ENCODE measurements at regions not wholly inside any gene's neighbourhood (a gene's known extent, or its start where the extent isn't known, plus 50 kb on each side); places are given as distances from the start of the nearest gene placed in this dataset.

DNA sequence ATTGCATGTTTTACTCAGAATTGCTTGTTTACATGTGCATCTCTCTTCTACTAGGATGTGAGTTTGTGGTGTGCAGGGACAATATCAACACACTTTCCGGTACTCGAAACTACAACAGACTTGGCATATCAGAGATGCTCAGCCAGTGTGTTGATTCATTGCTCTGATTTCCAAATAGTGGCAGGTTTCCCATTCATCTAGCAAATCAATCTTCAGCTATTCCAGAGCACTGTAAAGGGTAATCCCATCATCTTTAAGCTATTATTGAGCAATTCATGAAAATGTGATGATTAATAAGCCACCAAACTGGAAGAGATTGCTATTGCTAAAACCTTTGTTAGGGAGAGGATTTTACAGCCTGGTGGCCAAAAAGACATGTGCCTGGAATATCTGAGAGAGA lies 574.2 kb upstream of the CPEB2 start:
- Histone ChIP-seq H3K36me3 (ENCODE audit: control insufficient read depth, insufficient read depth, low read length) (no peaks in the 10 kb centered on the region), H3K4me1 (ENCODE audit: control insufficient read depth, insufficient read depth, low read length) (no peaks in the 10 kb centered on the region), H3K9ac (ENCODE audit: low read length) (no peak overlapping the region), H3K27me3 (ENCODE audit: control insufficient read depth, insufficient read depth, low read length) (no peaks in the 10 kb centered on the region), H3K27ac (ENCODE audit: low read depth, low read length) (no peak overlapping the region), H3K4me3 (ENCODE audit: low read length) (no peak overlapping the region)

DNA sequence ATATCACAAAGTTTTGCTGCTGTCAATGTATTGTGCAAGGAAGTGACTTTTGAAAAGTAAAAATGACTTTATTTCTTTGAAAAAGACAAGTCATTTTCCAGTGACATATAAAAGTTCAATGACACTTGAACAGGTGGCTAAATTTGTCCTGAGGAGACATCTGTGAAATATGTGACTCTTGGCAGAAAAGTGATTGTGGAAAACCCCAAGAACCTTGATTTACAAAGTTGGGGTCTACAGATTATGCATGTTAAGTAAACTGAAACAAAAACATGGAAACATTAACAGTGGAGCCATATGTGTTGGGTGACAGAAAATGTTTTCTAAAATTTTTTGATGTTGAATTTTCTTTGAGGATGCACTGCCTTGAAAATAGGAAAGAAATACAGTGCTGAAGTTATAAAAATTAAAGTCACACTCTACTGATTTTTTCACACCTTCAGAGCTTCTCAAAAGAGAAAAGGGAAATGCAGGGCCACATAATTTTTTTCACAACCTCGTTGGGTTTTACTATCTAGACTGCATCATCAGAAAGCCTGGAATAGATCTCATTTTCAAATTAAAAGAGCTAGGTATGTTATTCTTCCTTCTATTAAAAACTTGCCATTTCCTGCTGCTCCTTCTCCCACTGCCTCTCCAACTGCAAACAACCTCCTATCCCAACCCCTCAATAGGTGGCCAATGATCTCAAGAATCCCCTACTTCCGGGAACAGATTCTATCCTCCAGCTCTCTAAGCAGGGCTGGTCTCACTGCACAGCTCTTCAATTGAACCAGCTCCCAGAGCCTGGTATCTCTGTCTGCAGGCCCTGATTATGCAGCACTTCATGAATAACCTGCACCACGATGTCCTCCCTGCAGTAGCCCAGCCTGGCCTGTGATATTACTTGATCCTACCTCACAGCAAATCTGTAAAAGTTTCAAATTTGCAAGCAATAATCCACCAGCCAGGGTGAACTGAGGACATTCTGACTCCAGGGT lies 570.8 kb upstream of the CPEB2 start:
- H3K36me3 ChIP-seq (ENCODE audit: control insufficient read depth, insufficient read depth, low read length): no peaks in the 10 kb centered on the region
- no peak overlapping the region for H3K4me3 ChIP-seq (ENCODE audit: low read length)
- no peaks in the 10 kb centered on the region for H3K4me1 ChIP-seq (ENCODE audit: control insufficient read depth, insufficient read depth, low read length)
- no peak overlapping the region for H3K27ac ChIP-seq (ENCODE audit: low read depth, low read length)
- no peaks in the 10 kb centered on the region for H3K27me3 ChIP-seq (ENCODE audit: control insufficient read depth, insufficient read depth, low read length)
- H3K9ac ChIP-seq (ENCODE audit: low read length): no peak overlapping the region

DNA sequence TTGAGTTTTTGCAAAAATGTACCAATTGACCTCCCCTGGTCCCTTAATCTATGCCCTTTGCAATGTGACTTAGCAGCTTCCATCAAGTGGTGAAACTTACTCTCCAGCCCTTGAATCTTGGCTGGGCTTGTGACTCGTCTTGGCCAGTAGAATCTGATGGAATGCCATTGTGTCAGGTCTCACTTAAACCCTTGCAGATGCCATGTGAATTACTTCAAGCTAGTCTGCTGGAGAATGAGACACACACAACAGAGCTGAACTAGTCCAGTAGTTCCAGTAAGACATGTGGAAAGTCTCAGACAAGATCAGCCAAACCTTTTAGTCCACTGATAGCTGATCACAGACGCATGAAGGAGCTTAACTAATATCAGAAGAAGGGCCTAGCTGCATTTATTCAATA lies 567.8 kb upstream of the CPEB2 start:
- Histone ChIP-seq H3K4me1 (ENCODE audit: control insufficient read depth, insufficient read depth, low read length) (no peaks in the 10 kb centered on the region), H3K27me3 (ENCODE audit: control insufficient read depth, insufficient read depth, low read length) (no peaks in the 10 kb centered on the region), H3K9ac (ENCODE audit: low read length) (no peak overlapping the region), H3K4me3 (ENCODE audit: low read length) (no peak overlapping the region), H3K36me3 (ENCODE audit: control insufficient read depth, insufficient read depth, low read length) (no peaks in the 10 kb centered on the region), H3K27ac (ENCODE audit: low read depth, low read length) (no peak overlapping the region)

DNA sequence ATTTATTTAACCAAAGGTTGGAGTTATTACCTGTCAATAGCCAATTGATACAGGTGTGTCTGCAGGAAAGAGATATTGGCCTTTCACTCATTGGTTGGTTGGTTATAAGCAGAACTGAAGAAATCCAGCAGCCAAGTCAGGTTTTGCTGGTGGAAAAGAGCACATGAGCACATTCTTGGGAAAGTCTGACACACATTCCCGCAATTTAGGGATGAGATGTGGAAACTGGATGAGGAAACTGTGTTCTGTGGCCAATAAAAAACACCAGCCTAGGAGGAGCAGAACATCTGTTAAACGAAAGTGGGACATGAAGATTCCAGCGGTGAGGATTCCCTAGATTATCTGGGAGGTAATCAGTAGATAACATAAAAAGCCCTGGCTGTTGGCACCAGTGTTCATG lies 567.4 kb upstream of the CPEB2 start:
- no peaks in the 10 kb centered on the region for H3K27me3 ChIP-seq (ENCODE audit: control insufficient read depth, insufficient read depth, low read length)
- no peak overlapping the region for H3K27ac ChIP-seq (ENCODE audit: low read depth, low read length)
- no peaks in the 10 kb centered on the region for H3K36me3 ChIP-seq (ENCODE audit: control insufficient read depth, insufficient read depth, low read length)
- H3K4me1 ChIP-seq (ENCODE audit: control insufficient read depth, insufficient read depth, low read length): no peaks in the 10 kb centered on the region
- no peak overlapping the region for H3K4me3 ChIP-seq (ENCODE audit: low read length)
- no peak overlapping the region for H3K9ac ChIP-seq (ENCODE audit: low read length)

DNA sequence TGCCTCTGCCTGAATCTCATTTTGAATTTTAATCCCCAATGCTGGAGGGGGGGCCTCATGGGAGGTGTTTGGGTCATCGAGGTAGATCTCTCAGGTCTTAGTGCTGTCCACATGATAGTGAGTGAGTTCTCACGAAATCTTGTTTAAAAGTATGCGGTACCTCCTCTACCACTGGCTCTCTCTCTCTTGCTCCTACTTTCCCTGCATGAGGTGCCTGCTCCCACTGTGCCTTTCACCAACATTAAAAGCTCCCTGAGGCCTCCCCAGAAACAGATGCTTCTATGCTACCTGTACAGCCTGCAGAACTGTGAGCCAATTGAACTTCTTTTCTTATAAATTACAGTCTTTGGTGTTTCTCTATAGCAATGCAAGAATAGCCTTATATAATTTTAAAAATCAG lies 560.7 kb upstream of the CPEB2 start:
- Histone ChIP-seq H3K4me1 (ENCODE audit: control insufficient read depth, insufficient read depth, low read length) (peaks cover 2% of the 10 kb centered on the region), H3K27ac (ENCODE audit: low read depth, low read length) (no peak overlapping the region), H3K4me3 (ENCODE audit: low read length) (no peak overlapping the region), H3K27me3 (ENCODE audit: control insufficient read depth, insufficient read depth, low read length) (no peaks in the 10 kb centered on the region), H3K36me3 (ENCODE audit: control insufficient read depth, insufficient read depth, low read length) (no peaks in the 10 kb centered on the region), H3K9ac (ENCODE audit: low read length) (no peak overlapping the region)

DNA sequence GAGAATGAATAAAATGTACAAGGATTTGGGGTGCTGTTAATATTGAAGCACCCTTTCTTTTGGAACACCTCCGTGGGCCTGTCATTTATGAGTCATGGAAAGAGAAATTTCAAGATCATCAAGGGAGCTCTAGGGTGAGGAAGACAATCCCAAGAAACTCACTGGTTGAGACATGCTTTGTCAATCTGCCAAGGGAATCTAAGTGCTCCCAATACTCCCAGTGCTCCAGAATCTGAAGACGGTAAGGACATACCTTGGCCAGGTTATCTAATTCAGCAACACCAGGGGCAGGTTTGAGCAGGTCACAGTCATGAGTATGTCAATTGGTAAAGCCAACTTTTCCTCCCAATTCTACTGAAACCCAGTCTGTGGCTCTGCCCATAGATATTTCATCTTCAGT lies 556.4 kb upstream of the CPEB2 start:
- H3K4me1 ChIP-seq (ENCODE audit: control insufficient read depth, insufficient read depth, low read length): peaks cover 5% of the 10 kb centered on the region
- no peak overlapping the region for H3K4me3 ChIP-seq (ENCODE audit: low read length)
- H3K9ac ChIP-seq (ENCODE audit: low read length): no peak overlapping the region
- H3K27ac ChIP-seq (ENCODE audit: low read depth, low read length): no peak overlapping the region
- no peaks in the 10 kb centered on the region for H3K36me3 ChIP-seq (ENCODE audit: control insufficient read depth, insufficient read depth, low read length)
- H3K27me3 ChIP-seq (ENCODE audit: control insufficient read depth, insufficient read depth, low read length): no peaks in the 10 kb centered on the region

DNA sequence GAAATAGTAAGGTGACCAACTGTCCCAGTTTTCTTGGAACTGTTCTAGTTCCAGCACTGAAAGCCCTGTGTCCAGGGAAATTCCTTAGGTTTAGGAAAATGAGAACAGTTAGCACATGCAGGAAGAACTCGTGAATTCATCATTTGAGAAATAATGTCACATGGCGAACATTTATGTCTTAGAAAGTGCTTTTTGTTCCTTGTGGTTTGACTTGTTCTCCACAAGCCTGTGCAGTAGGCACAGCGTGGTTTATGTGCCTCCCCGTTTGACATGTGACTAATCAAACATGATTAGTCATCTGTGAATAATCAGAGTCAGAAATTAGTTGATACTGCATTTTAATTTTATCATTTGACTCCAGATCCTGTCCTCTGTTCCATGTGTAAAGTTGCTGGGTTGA lies 556.0 kb upstream of the CPEB2 start:
- Histone ChIP-seq H3K36me3 (ENCODE audit: control insufficient read depth, insufficient read depth, low read length) (no peaks in the 10 kb centered on the region), H3K27me3 (ENCODE audit: control insufficient read depth, insufficient read depth, low read length) (no peaks in the 10 kb centered on the region), H3K27ac (ENCODE audit: low read depth, low read length) (no peak overlapping the region), H3K4me3 (ENCODE audit: low read length) (no peak overlapping the region), H3K9ac (ENCODE audit: low read length) (no peak overlapping the region), H3K4me1 (ENCODE audit: control insufficient read depth, insufficient read depth, low read length) (peaks cover 5% of the 10 kb centered on the region)

DNA sequence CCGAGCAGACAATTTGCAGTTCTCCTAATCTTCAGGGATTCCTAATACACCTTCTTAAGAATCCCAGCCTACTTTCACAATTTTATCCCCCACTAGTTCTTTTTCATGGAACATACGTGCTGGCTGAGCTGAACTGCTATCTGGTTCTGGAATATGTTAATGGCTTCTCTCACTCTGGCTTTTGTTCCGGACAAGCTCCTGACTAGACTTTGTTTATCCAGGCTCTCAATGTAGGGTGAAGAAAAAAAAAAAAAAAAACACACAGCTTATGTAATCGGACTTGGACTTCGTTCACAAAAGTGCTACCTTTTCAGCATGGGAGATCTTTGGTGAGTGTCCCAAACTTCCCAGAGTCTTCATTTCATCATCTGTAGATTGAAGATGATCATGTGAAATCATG lies 555.4 kb upstream of the CPEB2 start:
- Histone ChIP-seq H3K4me1 (ENCODE audit: control insufficient read depth, insufficient read depth, low read length) (peaks cover 5% of the 10 kb centered on the region), H3K36me3 (ENCODE audit: control insufficient read depth, insufficient read depth, low read length) (no peaks in the 10 kb centered on the region), H3K9ac (ENCODE audit: low read length) (no peak overlapping the region), H3K27me3 (ENCODE audit: control insufficient read depth, insufficient read depth, low read length) (no peaks in the 10 kb centered on the region), H3K27ac (ENCODE audit: low read depth, low read length) (no peak overlapping the region), H3K4me3 (ENCODE audit: low read length) (no peak overlapping the region)

DNA sequence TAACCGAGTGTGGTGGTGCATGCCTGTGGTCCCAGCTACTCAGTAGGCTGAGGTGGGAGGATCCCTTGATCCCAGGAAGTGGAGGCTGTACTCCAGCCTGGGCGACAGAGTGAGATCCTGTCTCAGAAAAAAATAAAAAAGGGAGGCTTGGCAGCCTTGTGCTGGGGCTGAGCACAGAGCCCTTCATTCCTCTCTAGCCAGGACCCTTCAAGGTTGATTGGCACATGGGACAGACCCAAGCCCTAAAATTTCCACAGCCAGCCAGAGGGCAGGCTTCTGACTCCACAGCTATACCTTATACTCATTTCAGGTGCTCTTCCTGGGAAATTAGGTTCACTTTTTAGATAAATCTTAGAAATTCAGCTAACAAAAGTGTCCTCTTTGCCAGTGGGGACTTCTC lies 553.0 kb upstream of the CPEB2 start:
- H3K4me3 ChIP-seq (ENCODE audit: low read length): no peak overlapping the region
- no peaks in the 10 kb centered on the region for H3K27me3 ChIP-seq (ENCODE audit: control insufficient read depth, insufficient read depth, low read length)
- H3K36me3 ChIP-seq (ENCODE audit: control insufficient read depth, insufficient read depth, low read length): no peaks in the 10 kb centered on the region
- H3K27ac ChIP-seq (ENCODE audit: low read depth, low read length): no peak overlapping the region
- no peak overlapping the region for H3K9ac ChIP-seq (ENCODE audit: low read length)
- peaks cover 5% of the 10 kb centered on the region for H3K4me1 ChIP-seq (ENCODE audit: control insufficient read depth, insufficient read depth, low read length)

DNA sequence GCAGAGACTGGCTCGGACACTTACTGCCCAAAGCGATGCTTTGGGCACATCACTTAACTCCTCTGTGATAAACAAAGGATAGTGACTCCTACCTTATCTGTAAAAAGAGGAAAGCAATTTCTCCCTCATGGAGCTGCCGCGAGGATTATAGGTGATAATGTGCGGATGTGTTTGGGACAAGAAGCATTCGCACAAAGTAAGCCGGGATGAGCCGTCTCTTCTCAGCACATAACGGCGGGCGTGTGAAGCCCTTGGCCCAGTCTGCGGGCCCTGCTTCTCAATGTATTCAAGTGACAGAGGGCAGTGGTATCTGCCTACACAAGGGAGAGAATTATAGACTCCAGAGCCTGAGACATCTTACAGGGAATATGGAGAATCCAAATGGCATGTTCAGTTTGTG lies 550.3 kb upstream of the CPEB2 start:
- H3K4me3 ChIP-seq (ENCODE audit: low read length): no peak overlapping the region
- no peak overlapping the region for H3K27ac ChIP-seq (ENCODE audit: low read depth, low read length)
- no peak overlapping the region for H3K9ac ChIP-seq (ENCODE audit: low read length)
- no peaks in the 10 kb centered on the region for H3K4me1 ChIP-seq (ENCODE audit: control insufficient read depth, insufficient read depth, low read length)
- H3K27me3 ChIP-seq (ENCODE audit: control insufficient read depth, insufficient read depth, low read length): no peaks in the 10 kb centered on the region
- no peaks in the 10 kb centered on the region for H3K36me3 ChIP-seq (ENCODE audit: control insufficient read depth, insufficient read depth, low read length)

DNA sequence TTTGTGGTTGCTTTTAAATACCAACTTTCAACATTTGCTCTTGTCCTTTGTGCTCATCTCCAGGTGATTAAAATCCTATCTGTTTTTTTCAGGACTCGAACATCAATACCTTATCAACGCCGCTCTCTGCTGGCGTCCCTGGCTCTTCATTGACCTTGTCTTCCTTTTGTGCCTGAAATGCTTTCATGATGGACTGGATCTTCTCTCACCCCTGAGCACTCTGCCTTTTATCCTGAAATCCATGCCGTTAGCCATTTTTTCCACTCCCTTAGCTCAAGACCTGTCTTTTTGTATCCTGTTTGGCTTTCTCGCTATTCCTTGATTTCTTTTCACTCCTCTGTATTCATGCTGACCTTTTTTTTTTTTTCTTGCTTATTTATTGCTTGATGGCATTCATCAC lies 549.5 kb upstream of the CPEB2 start:
- H3K27ac ChIP-seq (ENCODE audit: low read depth, low read length): no peak overlapping the region
- no peaks in the 10 kb centered on the region for H3K27me3 ChIP-seq (ENCODE audit: control insufficient read depth, insufficient read depth, low read length)
- no peak overlapping the region for H3K9ac ChIP-seq (ENCODE audit: low read length)
- no peaks in the 10 kb centered on the region for H3K36me3 ChIP-seq (ENCODE audit: control insufficient read depth, insufficient read depth, low read length)
- no peak overlapping the region for H3K4me3 ChIP-seq (ENCODE audit: low read length)
- no peaks in the 10 kb centered on the region for H3K4me1 ChIP-seq (ENCODE audit: control insufficient read depth, insufficient read depth, low read length)

DNA sequence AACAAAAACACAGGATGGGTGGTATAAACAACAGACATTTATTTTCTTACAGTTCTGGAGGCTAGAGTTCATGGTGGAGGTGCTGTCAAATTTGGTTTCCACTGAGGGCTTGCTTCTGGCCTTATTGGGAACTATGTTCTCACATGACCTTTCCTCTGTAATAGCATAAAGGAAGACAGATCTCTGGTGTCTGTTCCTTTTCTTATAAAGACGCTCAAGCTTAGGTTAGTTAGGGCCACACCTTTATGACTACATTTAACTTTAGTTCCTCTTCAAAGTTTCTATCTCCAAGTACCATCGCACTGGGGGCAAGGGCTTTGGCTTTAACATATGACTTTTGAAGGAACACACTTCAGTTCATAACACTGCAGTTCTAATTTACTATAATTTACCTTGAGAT lies 543.8 kb upstream of the CPEB2 start:
- Histone ChIP-seq H3K27ac (ENCODE audit: low read depth, low read length) (no peak overlapping the region), H3K36me3 (ENCODE audit: control insufficient read depth, insufficient read depth, low read length) (no peaks in the 10 kb centered on the region), H3K4me3 (ENCODE audit: low read length) (no peak overlapping the region), H3K27me3 (ENCODE audit: control insufficient read depth, insufficient read depth, low read length) (no peaks in the 10 kb centered on the region), H3K9ac (ENCODE audit: low read length) (no peak overlapping the region), H3K4me1 (ENCODE audit: control insufficient read depth, insufficient read depth, low read length) (no peaks in the 10 kb centered on the region)

DNA sequence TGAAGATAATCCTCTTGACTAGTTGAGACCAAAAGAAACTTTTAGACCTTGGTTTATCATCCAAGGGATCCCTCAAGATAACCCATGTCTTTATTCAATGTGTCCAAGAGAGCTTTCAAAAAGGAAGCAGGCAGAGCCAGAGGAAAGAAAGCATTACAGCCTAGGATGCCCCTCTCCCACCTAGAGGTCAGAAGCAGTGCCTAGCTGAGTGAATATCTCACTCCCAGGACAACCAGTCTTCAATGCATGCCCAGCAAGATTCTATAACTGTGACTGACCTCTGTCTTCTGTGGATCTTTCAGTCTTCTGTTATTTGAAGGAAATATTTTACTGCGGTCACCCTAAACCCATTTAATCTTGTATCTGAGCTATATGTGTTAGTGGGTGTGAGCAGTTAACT lies 537.2 kb upstream of the CPEB2 start:
- no peak overlapping the region for H3K4me3 ChIP-seq (ENCODE audit: low read length)
- H3K27ac ChIP-seq (ENCODE audit: low read depth, low read length): no peak overlapping the region
- no peaks in the 10 kb centered on the region for H3K36me3 ChIP-seq (ENCODE audit: control insufficient read depth, insufficient read depth, low read length)
- no peak overlapping the region for H3K9ac ChIP-seq (ENCODE audit: low read length)
- H3K4me1 ChIP-seq (ENCODE audit: control insufficient read depth, insufficient read depth, low read length): no peaks in the 10 kb centered on the region
- H3K27me3 ChIP-seq (ENCODE audit: control insufficient read depth, insufficient read depth, low read length): no peaks in the 10 kb centered on the region

Measured in rectal smooth muscle tissue (tissue), 1 donor.